Kidney glomerular epithelial cell (primary cell): ENCODE measurements at regions not wholly inside any gene's neighbourhood (a gene's known extent, or its start where the extent isn't known, plus 50 kb on each side); places are given as distances from the start of the nearest gene placed in this dataset.
"Not testable (repeated sequence)": the region's sequence is repeated elsewhere in the genome, so short reads cannot be mapped to it uniquely, and the experiment has no call there.

Source experiments
- DNase-seq: peaks from one replicate; lab custom pipeline; 2025; lab: John Stamatoyannopoulos, UW

- peak; percentile 36 for DNase-seq
Observed at GRCh38 chr20:55415567-55416142, 589.7 kb downstream of the CBLN4 start.

- DNase-seq, result not testable (repeated sequence)
Observed at GRCh38 chr20:55412508-55412907, 592.8 kb downstream of the CBLN4 start.

DNA sequence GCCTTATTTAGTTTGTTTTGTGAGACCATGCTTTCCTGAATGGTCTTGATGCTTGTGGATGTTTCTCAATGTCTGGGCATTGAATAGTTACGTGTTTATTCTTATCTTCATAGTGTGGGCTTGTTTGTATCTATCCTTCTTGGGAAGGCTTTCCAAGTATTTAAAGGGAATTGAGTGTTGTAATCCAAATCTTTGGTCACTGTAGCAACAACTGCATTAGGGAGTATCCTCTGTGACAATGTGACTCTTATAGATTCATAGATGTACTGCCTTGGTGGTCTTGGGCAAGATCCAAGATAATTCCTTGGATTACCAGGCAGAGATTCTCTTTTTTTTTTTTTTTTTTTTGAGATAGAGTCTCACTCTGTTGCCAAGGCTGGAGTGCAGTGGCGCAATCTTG is 598.4 kb downstream of the CBLN4 start:
- no peak for DNase-seq

DNA sequence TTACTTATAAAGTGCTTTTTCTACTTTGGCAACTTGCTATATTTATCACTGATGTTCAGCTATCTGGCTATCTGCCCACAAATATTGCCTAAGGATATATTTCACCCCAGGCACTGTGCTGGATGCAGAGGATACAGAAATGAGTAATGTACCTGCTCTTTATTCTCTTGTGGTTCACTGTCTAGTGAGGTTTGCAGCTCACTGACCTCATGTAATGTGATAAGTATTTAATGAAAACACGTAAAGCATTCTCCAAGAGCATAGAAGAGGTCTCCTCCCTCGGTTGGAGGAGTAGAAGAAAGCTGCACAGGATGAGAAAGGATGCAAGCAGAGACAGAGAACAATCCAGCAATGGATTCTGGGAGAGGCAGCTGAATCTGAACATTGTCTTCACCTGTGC is 610.7 kb downstream of the CBLN4 start:
- peak; percentile 46 for DNase-seq

GRCh38 chr20:55390791-55391190 is 614.5 kb downstream of the CBLN4 start:
- no peak for DNase-seq

GRCh38 chr20:55386686-55387085 is 618.6 kb downstream of the CBLN4 start:
- peak; percentile 1 for DNase-seq

- no peak for DNase-seq
Observed at GRCh38 chr20:55375920-55376319, 629.4 kb downstream of the CBLN4 start.

DNA sequence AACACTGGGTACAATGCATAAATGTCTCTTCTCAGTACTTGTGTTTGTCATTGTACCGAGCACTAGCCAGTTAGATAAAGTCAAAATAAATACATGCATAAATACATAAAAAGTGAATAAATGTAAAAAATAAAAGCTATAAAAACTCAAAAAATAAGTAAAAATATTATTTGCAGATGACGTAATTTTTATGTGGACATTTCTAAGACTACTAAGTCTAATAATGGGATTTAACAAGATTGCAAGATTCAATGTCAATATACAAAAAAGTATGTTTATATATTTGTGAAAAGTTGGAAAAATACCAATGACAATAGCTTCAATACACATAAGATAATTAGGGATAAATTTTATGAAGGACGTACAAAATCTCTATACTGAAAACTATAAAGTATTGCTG is 639.6 kb downstream of the CBLN4 start:
- DNase-seq, result no peak

- no peak for DNase-seq
Observed at GRCh38 chr20:55360895-55361294, 644.4 kb downstream of the CBLN4 start.

DNA sequence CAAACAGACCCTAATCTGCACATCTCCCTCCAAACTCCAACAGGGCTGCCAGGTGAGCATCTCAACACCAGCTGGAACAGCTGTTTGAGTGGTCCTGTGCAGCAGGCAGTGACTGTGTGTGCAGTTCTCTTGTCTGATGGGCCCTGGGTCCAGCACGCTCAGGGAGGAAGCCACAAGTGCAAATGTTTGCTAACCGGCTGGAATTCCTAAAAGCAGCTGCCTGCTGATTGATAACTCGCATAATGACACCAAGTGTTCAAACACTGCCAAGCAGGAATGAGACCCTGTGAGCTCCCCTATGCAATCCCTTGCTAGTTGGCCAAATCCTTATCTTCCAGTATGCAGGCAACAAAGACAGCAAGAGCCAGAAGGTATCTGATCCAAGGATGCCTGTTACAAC is 650.6 kb downstream of the CBLN4 start:
- DNase-seq, result no peak

GRCh38 chr20:55353206-55353605 is 652.1 kb downstream of the CBLN4 start:
- no peak for DNase-seq

DNA sequence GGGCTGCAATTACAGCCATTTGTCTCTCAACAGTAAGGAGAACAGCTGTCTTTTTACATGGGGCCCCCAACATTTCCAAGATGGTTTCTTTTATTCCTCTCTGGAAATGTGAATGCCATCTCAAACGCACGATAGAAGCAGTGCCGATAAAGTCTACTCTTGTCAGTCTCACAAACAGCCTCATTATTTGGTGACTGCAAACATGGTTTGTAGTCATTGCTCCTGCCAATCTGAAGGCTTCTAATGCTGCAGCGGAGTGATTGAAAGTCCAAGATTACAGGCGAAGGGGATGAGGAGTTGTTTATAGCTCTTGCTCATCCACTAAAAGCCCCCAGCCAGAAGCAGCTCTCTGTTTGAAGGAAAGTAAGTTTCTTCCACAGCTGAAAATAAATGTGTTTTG is 657.1 kb downstream of the CBLN4 start:
- DNase-seq, result no peak

GRCh38 chr20:55342822-55343221 is 662.5 kb downstream of the CBLN4 start:
- DNase-seq, result no peak

- DNase-seq, result peak; percentile 19
Observed at GRCh38 chr20:55333798-55334197, 671.5 kb downstream of the CBLN4 start.

DNA sequence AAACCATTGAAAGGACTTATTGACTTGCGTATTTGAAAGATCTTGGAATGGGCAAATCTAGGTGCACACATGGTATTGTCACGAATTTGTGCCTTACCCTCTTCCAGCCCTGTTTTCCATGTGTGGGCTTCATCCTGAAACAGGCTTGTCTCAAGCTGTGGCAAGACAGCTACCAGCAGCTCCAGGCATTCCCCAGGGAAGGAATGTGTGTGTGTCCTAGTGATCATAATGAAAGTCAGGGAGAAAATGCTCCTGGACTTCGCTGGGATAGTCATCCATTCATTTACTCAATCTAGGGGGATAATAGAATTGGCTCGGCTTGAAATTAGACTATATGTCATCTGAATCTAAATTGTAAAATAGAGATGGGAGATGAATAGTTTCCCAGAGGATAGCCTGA is 676.2 kb downstream of the CBLN4 start:
- no peak for DNase-seq

- DNase-seq, result no peak
Observed at GRCh38 chr20:55322745-55323144, 682.6 kb downstream of the CBLN4 start.

- no peak for DNase-seq
Observed at GRCh38 chr20:55316753-55317152, 688.6 kb downstream of the CBLN4 start.

DNA sequence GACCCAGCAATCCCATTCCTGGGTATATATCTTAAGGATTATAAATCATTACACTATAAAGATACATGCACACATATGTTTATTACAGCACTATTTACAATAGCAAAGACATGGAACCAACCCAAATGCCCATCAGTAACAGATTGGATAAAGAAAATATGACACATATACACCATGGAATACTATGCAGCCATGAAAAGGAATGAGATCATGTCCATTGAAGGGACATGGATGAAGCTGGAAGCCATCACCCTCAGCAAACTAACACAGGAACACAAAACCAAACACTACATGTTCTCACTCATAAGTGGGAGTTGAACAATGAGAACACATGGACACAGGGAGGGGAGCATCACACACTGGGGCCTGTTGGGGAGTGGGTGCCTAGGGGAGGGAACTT is 694.5 kb downstream of the CBLN4 start:
- not testable (repeated sequence) for DNase-seq

- no peak for DNase-seq
Observed at GRCh38 chr20:55291261-55291660, 714.1 kb downstream of the CBLN4 start.

DNA sequence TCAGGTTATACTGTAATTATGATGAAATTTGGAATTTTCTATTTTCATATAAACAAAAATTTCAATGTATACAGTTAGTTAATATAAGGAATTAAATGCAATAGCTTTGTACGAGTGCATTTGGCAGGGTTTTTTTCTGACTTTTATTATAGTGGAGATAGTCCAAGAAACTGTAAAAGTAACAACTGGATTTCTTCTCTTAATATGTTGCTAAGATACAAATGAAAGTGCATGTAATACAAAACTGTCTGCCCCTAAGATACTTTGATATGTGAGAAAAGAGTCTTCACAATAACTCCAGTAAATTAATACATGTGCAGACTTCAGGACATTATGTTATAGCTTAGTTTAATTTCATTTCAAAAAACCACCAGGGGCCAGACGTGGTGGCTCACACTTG is 721.4 kb downstream of the CBLN4 start:
- no peak for DNase-seq

DNA sequence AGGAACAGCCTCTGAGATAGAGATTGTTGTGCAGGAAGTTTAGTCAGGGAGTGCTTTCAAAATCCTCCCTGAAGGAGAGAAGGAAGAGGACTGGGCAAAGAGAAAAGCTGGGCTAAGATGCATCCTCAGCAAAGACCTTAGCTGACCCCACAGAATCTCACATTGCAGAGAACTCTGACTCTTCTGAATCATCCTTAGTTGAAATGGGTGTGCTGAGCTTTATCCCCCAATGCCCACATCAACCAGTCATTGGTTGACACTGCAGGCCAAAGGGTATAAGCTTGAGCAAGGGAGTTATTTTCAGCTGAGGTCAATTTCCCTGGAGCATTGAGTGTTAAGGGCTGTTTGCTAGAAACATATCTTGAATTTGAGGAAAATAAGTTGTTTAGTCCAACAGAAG is 732.2 kb downstream of the CBLN4 start:
- DNase-seq, result no peak

DNA sequence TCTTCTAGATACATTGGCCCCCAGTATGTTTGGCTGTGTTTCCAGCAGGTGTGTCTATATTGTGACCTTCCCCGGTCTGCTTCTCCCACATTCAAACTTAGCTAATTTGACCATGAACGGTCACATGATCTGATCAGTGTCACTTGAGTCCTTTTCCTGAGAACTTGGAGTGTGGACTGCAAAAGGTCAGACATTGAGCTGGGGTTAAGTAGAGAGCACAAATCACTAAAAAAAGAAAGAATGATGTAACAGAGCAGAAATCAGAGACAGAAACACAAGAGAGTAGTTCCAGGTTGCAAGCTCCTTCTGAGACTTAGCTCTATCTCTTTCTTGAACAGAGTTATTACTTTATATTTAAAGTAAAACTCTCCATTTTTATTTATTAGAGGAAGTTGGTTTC is 733.9 kb downstream of the CBLN4 start:
- DNase-seq, result no peak

DNA sequence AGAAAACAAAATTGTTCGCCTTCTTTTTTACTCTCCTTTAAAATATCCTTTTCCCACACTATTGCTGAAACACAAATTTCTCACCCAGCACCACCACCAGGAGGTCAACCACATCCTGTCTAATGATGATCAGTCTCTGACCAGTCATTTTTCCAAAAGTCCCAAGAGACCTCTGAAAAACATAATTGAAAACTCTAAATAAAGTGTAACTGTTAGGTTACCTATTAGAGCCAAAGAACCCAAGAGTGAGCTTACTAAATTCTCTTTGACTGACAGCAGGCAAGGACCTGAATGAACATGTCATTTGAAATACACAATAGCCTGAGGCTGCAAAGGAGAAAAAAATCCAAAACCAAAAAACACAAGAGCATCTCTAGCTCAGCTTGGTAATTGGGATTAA is 735.4 kb downstream of the CBLN4 start:
- peak; percentile 16 for DNase-seq

DNA sequence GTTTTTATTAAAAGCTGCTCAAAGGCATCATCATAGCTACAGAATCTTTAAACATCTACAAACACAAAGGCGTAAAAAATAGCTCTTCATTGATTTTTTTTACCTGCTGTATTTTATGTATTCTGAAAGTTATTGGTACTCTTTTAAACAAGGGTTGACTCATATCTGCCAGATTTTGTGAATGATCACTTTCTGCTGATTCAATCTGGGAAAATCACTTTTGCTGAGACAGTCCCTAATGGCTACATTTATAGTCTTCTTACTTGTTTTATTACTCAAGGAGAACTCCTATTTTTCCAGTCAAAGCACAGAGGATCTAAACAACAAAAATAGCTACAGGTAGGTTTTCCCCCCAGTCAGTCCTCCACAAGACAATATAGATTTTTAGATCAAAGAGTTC is 739.0 kb downstream of the CBLN4 start:
- DNase-seq, result no peak
